ENCODE measurements at regions not wholly inside any gene's neighbourhood (a gene's known extent, or its start where the extent isn't known, plus 50 kb on each side); places are given as distances from the start of the nearest gene placed in this dataset.

GRCh38 chr2:220320326-220320725, 692.9 kb downstream of the SLC4A3 start:
- TF ChIP-seq CTCF (IDR thresholded peaks at IDR 0.05; ENCODE audit: low read depth, low read length, missing control alignments) = no peak
- H3K4me3 ChIP-seq (ENCODE audit: low read depth, low read length) = no peak overlapping the region
- DNase-seq (ENCODE audit: low read depth) = no peak
- in situ Hi-C loops (cut with HindIII; ENCODE audit: low sequenced_read_pairs) = no loop called here

- DNase-seq (ENCODE audit: low read depth) = no peak
These were observed 705.5 kb downstream of the SLC4A3 start for GRCh38 chr2:220332886-220333285.

GRCh38 chr2:220334210-220334609, 706.8 kb downstream of the SLC4A3 start:
- peak; percentile 75 for DNase-seq (ENCODE audit: low read depth)
- no peak for TF ChIP-seq CTCF (IDR thresholded peaks at IDR 0.05; ENCODE audit: low read depth, low read length, missing control alignments)
- in situ Hi-C loops (cut with HindIII; ENCODE audit: low sequenced_read_pairs) = no loop called here
- H3K4me3 ChIP-seq (ENCODE audit: low read depth, low read length) = no peak overlapping the region

More at GRCh38 chr2:220332886-220333285, 705.5 kb downstream of the SLC4A3 start:
- no peak for TF ChIP-seq CTCF (IDR thresholded peaks at IDR 0.05; ENCODE audit: low read depth, low read length, missing control alignments)
- H3K4me3 ChIP-seq (ENCODE audit: low read depth, low read length) = no peak overlapping the region
- in situ Hi-C loops (cut with HindIII; ENCODE audit: low sequenced_read_pairs) = no loop called here

GRCh38 chr2:220334871-220335590, 707.6 kb downstream of the SLC4A3 start:
- in situ Hi-C loops (cut with HindIII; ENCODE audit: low sequenced_read_pairs) = no loop called here
- TF ChIP-seq CTCF (IDR thresholded peaks at IDR 0.05; ENCODE audit: low read depth, low read length, missing control alignments) = no peak

GRCh38 chr2:220335591-220335915, 708.1 kb downstream of the SLC4A3 start:
- in situ Hi-C loops (cut with HindIII; ENCODE audit: low sequenced_read_pairs) = no loop called here
- H3K4me3 ChIP-seq (ENCODE audit: low read depth, low read length) = no peak overlapping the region
- TF ChIP-seq CTCF (IDR thresholded peaks at IDR 0.05; ENCODE audit: low read depth, low read length, missing control alignments) = no peak
- no peak for DNase-seq (ENCODE audit: low read depth)

More at GRCh38 chr2:220334871-220335590, 707.6 kb downstream of the SLC4A3 start:
- no peak overlapping the region for H3K4me3 ChIP-seq (ENCODE audit: low read depth, low read length)
- DNase-seq (ENCODE audit: low read depth) = no peak

GRCh38 chr2:220336771-220337170, 709.3 kb downstream of the SLC4A3 start:
- H3K4me3 ChIP-seq (ENCODE audit: low read depth, low read length) = no peak overlapping the region
- TF ChIP-seq CTCF (IDR thresholded peaks at IDR 0.05; ENCODE audit: low read depth, low read length, missing control alignments) = no peak
- in situ Hi-C loops (cut with HindIII; ENCODE audit: low sequenced_read_pairs) = no loop called here
- no peak for DNase-seq (ENCODE audit: low read depth)

Data from astrocyte of the cerebellum (primary cell).